D721Med (cell line): ENCODE measurements at regions not wholly inside any gene's neighbourhood (a gene's known extent, or its start where the extent isn't known, plus 50 kb on each side); places are given as distances from the start of the nearest gene placed in this dataset.

Experiments used
- DNase-seq: peaks from one replicate; pipeline ENCODE4 v3.0.0; 2011; ENCODE audit warnings: low spot score; ENCODE audit not compliant: insufficient read length
- FAIRE-seq: peaks from 2 replicates; lab custom pipeline; 2011; peaks lifted over from hg19 to GRCh38; lab: Jason Lieb, UNC
- TF ChIP-seq, protein P1 (sequence below): IDR thresholded peaks from 2 replicates; pipeline ENCODE4 v1.5.1; 2012; ENCODE audit warnings: mild to moderate bottlenecking, control low read depth; ENCODE audit not compliant: insufficient read depth; ENCODE audit errors: missing control alignments

DNA sequence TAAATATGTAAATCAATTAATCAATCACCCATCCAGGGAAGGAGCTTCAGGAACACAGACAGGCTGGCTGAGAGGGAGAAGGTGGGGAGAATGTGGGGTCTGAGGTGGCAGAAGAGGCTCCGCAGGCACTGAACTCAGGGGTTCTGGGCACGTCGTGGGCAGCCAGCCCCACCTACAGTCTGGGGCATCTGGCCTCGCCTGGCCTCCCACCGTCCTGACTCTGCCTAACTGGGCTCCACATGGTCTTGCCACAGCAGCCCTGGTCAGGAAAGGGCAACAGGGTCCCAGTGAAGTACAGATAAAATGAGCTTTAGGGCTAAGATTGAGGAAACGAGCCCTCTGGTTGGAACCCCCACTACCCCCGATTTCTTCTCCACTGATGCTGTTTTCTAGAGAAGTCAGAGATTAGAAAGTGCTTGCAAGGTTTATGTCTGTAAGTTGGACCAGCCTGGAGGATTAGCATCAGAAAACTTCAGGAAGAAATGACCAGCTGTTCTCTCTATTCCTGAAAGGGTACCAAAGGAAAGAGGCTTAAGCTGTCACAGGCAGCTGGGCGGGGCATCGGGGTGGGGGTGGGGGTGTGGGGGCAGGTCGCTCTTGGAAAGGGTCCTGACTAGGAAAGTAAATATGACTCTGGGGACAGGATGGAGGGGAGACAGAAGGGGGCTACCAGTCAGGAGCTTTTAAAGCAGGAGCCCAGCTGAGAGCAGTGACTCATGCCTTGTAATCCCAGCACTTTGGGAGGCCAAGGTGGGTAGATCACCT lies 261.7 kb downstream of the BUD13 start:
- peak; percentile 79 for DNase-seq
- TF ChIP-seq, protein P1, sequence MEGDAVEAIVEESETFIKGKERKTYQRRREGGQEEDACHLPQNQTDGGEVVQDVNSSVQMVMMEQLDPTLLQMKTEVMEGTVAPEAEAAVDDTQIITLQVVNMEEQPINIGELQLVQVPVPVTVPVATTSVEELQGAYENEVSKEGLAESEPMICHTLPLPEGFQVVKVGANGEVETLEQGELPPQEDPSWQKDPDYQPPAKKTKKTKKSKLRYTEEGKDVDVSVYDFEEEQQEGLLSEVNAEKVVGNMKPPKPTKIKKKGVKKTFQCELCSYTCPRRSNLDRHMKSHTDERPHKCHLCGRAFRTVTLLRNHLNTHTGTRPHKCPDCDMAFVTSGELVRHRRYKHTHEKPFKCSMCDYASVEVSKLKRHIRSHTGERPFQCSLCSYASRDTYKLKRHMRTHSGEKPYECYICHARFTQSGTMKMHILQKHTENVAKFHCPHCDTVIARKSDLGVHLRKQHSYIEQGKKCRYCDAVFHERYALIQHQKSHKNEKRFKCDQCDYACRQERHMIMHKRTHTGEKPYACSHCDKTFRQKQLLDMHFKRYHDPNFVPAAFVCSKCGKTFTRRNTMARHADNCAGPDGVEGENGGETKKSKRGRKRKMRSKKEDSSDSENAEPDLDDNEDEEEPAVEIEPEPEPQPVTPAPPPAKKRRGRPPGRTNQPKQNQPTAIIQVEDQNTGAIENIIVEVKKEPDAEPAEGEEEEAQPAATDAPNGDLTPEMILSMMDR = no peak
- peak; percentile 80 for FAIRE-seq

DNA sequence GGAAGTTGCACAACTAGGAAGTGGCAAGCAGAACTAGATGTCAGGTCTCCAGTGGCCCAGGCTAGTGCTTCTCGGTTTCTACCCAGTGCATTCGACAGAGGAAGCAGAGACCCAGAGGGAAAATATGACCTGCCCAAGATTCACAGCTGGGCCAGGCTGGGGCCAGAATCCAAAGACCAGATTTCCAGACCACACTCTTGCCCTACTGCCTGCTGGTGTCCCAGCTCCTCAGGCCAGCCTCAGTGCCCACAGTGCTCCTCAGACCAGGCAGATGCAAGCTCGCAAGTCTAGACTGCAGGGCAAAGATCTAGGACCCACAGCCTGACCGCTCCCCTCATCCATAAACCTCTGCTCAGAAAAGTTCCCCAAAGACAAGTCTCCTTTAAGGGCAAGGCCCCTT lies 262.6 kb downstream of the BUD13 start:
- TF ChIP-seq, protein P1 = no peak
- DNase-seq = no peak
- no peak for FAIRE-seq

DNA sequence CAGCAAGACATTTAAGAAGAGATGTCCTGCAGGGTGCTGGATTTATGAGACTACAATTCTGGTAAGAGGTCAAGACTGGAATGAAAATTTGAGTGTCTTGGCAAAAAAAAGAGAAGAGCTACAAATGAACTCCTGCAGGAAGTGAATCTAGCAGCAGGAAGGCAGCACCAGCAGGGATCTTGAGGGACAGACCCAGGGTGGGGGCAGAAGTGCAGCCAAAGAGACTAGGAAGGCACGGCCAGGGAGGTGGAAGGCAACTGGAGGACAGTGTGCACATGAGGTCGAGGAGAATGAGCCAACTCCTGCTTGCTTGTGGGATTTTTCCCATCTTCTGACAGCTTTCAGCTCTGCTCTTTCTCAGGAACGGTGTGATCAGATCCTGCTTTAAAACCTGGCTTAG lies 263.2 kb downstream of the BUD13 start:
- DNase-seq (no peak), FAIRE-seq (no peak)

DNA sequence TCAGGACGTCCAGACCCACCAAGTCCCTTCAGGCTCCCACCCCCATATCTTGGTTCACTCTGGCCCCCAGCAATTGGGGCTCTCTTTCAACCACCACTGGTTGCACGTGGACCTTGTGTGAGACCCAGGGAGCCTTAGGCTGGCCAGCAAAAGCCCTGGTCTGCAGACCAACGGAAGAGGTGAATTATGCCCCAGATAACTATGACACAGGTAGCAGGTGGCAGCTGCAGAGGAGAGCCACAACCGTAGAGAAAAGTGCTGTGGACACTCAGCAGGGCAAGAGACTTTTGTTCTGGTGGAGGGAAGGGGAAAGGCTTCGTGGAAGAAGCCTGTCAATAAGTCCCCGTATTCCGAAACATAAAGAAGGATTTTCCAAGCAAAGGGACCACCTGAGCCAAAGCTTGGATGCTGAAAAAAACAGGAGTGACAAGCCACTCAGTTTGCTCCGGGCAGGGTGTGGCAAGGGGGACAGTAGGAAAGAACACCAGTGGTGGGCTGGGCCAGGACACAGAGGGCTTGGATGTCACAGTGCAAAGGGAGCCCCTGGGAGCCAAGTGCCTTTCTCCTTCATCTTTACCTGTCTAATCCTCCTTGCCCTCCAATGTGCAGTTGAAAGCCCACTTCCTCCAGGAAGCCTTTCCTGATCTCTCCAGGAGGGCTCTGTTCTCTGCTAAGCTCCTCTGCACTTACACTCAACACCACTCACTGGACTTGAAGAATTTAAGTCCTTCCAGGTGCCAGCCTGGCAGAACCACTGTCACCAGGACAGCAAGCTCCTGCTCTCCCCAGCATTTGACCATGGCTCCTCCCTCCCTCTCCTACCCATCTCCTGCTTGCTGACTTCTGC lies 264.7 kb downstream of the BUD13 start:
- no peak for FAIRE-seq
- TF ChIP-seq, protein P1 = no peak
- DNase-seq = no peak

More for the DNA sequence above, 263.2 kb downstream of the BUD13 start:
- TF ChIP-seq, protein P1 = no peak

DNA sequence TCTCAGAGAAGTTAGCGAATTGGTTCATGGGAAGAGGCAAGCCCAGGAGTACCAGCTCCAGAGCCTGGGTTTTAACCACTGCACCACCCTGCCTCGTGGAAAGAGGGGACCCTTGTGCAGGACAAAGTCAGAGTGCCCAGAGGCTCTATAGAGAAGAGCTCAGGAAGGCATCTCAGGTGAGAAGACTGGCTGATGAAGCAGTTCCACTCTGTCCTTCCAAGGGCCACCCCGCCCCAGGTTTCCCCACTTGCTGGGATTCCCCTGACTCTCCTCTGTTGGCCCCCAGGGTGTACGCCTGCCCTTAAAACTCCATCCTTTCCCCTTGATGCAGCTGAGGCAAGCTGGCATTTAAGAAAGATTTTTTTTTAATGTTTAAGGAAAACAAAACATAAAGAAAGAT lies 265.8 kb downstream of the BUD13 start:
- no peak for FAIRE-seq

DNA sequence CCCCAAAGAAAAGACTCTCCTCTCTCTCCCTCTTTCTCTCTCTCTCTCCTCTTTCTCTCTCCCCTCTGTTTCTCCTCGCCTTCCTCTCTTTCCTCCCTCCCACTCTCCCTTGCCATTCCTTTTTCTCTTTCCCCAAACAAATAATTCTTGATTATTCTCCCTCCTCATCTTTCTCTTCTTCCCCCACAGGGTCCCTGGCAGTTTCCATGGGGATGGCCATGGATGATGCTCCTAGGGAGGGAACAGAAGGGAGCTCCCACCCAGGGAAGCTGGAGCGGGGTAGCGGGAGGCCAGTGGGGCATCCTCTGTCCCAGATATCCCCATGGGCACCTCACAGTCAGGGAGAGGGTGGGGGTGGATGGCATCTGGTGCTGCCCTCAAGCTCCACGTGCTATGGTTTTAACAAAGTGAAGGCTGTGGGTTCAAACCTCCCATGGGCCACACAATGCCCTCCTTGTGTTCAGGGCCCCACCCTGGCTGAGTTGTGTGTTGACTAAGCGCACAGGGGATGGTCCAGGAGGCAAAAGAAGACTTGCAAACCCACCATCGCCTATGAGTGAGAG lies 266.4 kb downstream of the BUD13 start:
- TF ChIP-seq, protein P1 = no peak
- no peak for FAIRE-seq
- DNase-seq = no peak

More for the DNA sequence above, 265.8 kb downstream of the BUD13 start:
- TF ChIP-seq, protein P1 = no peak
- no peak for DNase-seq
